Memory B cell (primary cell): ENCODE measurements at regions not wholly inside any gene's neighbourhood (a gene's known extent, or its start where the extent isn't known, plus 50 kb on each side); places are given as distances from the start of the nearest gene placed in this dataset.

Experiments used
- ATAC-seq: fragments of 150-1000 bp; cut with Tn5 transposase; 2 replicates; pipeline ENCODE4 v1.10.0; 2021; ENCODE audit warnings: low read depth, mild to moderate bottlenecking, moderate library complexity
- DNase-seq, 2 donors: peaks; one replicate each; pipeline ENCODE4 v3.0.0; 2022; ENCODE audit warnings: low spot score in 2 of 2
- H3K27ac Mint-ChIP-seq: one replicate; pipeline ENCODE4 v1.8.0; 2022; ENCODE audit warnings: mild to moderate bottlenecking, moderate library complexity, mixed read lengths
- H3K27me3 Mint-ChIP-seq: one replicate; pipeline ENCODE4 v1.8.0; 2022; ENCODE audit warnings: mixed read lengths
- H3K36me3 Mint-ChIP-seq: one replicate; pipeline ENCODE4 v1.8.0; 2022; ENCODE audit warnings: mild to moderate bottlenecking, mixed read lengths
- H3K4me1 Mint-ChIP-seq: one replicate; pipeline ENCODE4 v1.8.0; 2022; ENCODE audit warnings: mixed read lengths
- H3K4me3 Mint-ChIP-seq: one replicate; pipeline ENCODE4 v1.8.0; 2022; ENCODE audit warnings: mild to moderate bottlenecking, moderate library complexity, mixed read lengths
- H3K9me3 Mint-ChIP-seq: one replicate; pipeline ENCODE4 v1.8.0; 2022; ENCODE audit warnings: mixed read lengths

DNA sequence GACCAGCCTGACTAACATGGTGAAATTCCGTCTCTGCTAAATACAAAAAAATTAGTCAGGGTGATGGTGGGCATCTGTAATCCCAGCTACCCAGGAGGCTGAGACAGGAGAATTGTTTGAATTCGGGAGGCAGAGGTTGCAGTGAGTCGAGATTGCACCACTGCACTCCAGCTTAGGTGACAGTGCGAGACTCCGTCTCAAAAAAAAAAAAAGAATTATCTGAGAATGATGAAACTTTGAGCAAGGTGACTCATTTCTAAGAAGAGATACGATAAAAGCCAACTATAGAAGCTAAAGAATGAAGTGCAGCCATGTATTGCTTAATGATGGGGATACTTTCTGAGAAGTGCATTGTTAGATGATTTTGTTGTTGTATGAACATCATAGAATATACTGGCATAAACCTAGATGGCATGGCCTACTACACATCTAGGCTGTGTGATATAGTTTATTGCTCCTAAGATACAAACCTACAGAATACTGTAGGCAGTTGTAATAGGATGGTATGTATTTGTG lies 64.7 kb downstream of the SNRPE start:
- Mint-ChIP-seq H3K27me3 (peaks cover 7% of the 10 kb centered on the region), H3K4me1 (no peaks in the 10 kb centered on the region), H3K36me3 (no peaks in the 10 kb centered on the region), H3K27ac (no peak overlapping the region), H3K4me3 (no peak overlapping the region), H3K9me3 (no peaks in the 10 kb centered on the region)
- no peak for ATAC-seq
- no peak for DNase-seq

GRCh38 chr1:203929741-203930309 lies 68.4 kb downstream of the SNRPE start:
- H3K27ac Mint-ChIP-seq = no peak overlapping the region
- H3K9me3 Mint-ChIP-seq = no peaks in the 10 kb centered on the region
- no peaks in the 10 kb centered on the region for H3K36me3 Mint-ChIP-seq
- H3K4me1 Mint-ChIP-seq = no peaks in the 10 kb centered on the region
- ATAC-seq = no peak
- peaks cover 11% of the 10 kb centered on the region for H3K27me3 Mint-ChIP-seq
- no peak for DNase-seq
- H3K4me3 Mint-ChIP-seq = no peak overlapping the region

DNA sequence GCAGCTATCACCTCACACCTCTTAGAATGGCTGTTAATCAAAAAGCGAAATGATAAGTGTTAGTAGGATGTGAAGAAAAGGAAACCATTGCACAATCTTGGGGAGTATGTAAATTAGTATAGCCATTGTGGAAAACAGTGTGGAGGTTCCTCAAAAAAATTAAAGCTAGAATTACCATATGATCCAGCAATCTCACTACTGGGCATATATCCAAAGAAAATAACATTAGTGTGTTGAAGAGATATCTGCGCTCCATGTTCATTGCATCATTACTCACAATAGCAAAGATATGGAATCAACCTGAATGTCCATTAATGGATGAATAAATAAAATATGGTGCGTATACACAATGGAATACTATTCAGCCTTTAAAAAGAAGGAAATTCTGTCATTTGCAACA lies 68.9 kb downstream of the SNRPE start:
- Mint-ChIP-seq H3K36me3 (no peaks in the 10 kb centered on the region), H3K9me3 (no peaks in the 10 kb centered on the region), H3K27ac (no peak overlapping the region), H3K27me3 (peaks cover 11% of the 10 kb centered on the region), H3K4me1 (peaks cover 1% of the 10 kb centered on the region), H3K4me3 (no peak overlapping the region)
- ATAC-seq (no peak), DNase-seq (no peak)

- no peak overlapping the region for H3K4me3 Mint-ChIP-seq
- no peaks in the 10 kb centered on the region for H3K9me3 Mint-ChIP-seq
- H3K27ac Mint-ChIP-seq = no peak overlapping the region
- peaks cover 11% of the 10 kb centered on the region for H3K27me3 Mint-ChIP-seq
- ATAC-seq (no peak), DNase-seq (no peak)
- no peaks in the 10 kb centered on the region for H3K36me3 Mint-ChIP-seq
- peaks cover 2% of the 10 kb centered on the region for H3K4me1 Mint-ChIP-seq
Measured at GRCh38 chr1:203931953-203932352, 70.6 kb downstream of the SNRPE start.

- Mint-ChIP-seq H3K4me3 (no peak overlapping the region), H3K4me1 (peaks cover 2% of the 10 kb centered on the region), H3K9me3 (no peaks in the 10 kb centered on the region), H3K36me3 (no peaks in the 10 kb centered on the region), H3K27me3 (peaks cover 11% of the 10 kb centered on the region), H3K27ac (no peak overlapping the region)
- DNase-seq (no peak), ATAC-seq (no peak)
Measured at GRCh38 chr1:203932556-203932955, 71.2 kb downstream of the SNRPE start.

DNA sequence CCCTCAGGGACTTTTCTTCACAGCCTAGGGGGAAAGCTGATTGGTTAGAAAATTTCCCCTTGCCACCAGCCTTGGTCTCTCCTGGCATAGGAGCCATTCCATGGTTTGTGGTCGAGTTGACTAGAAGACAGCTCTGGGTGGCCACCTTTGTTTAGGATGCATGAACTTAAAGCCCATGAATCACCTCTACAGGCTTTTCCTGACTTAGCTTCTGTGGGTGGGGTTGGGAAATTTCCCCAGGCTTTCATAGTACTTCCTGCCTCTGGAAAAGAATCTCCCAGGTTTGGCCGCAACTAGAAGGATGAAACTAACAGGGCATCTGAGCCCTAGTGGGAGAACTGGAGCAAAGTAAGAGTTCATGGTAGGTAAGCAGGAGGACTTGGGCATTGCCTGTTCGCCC lies 72.6 kb downstream of the SNRPE start:
- H3K4me1 Mint-ChIP-seq = peaks cover 6% of the 10 kb centered on the region
- no peaks in the 10 kb centered on the region for H3K36me3 Mint-ChIP-seq
- H3K27me3 Mint-ChIP-seq = peaks cover 14% of the 10 kb centered on the region
- ATAC-seq = no peak
- no peak for DNase-seq
- no peak overlapping the region for H3K27ac Mint-ChIP-seq
- no peak overlapping the region for H3K4me3 Mint-ChIP-seq
- no peaks in the 10 kb centered on the region for H3K9me3 Mint-ChIP-seq

GRCh38 chr1:203934651-203935050 lies 73.3 kb downstream of the SNRPE start:
- H3K36me3 Mint-ChIP-seq = no peaks in the 10 kb centered on the region
- H3K27ac Mint-ChIP-seq = no peak overlapping the region
- H3K4me1 Mint-ChIP-seq = peaks cover 6% of the 10 kb centered on the region
- ATAC-seq (no peak), DNase-seq (no peak)
- no peaks in the 10 kb centered on the region for H3K9me3 Mint-ChIP-seq
- H3K27me3 Mint-ChIP-seq = peaks cover 14% of the 10 kb centered on the region
- no peak overlapping the region for H3K4me3 Mint-ChIP-seq

DNA sequence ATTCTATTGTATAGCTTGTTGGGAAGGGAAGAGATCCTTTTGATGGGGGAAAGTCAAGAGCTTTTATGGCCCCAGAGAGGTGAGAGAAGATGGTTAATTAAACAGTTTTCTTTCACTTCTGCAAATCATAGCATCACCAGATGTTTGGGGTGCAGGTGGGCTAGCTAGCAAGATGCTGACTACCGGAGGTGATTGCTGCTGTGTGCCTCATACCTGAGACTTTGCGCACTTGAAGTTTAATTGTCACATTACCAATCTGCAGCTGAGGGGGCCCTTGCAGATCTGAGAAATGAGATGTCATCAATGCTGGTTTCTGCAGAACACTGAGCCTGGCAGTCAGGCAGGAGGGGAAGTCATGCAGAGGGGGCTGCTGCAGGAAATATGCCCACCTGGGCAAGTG lies 73.9 kb downstream of the SNRPE start:
- H3K9me3 Mint-ChIP-seq = no peaks in the 10 kb centered on the region
- DNase-seq (no peak), ATAC-seq (peak; percentile 57)
- peaks cover 12% of the 10 kb centered on the region for H3K27me3 Mint-ChIP-seq
- no peaks in the 10 kb centered on the region for H3K36me3 Mint-ChIP-seq
- H3K4me3 Mint-ChIP-seq = no peak overlapping the region
- H3K4me1 Mint-ChIP-seq = peaks cover 6% of the 10 kb centered on the region
- no peak overlapping the region for H3K27ac Mint-ChIP-seq

- H3K4me1 Mint-ChIP-seq = peaks cover 6% of the 10 kb centered on the region
- H3K4me3 Mint-ChIP-seq = no peak overlapping the region
- DNase-seq (no peak), ATAC-seq (no peak)
- H3K9me3 Mint-ChIP-seq = no peaks in the 10 kb centered on the region
- peaks cover 14% of the 10 kb centered on the region for H3K27me3 Mint-ChIP-seq
- no peaks in the 10 kb centered on the region for H3K36me3 Mint-ChIP-seq
- no peak overlapping the region for H3K27ac Mint-ChIP-seq
Measured at GRCh38 chr1:203937678-203938330, 76.4 kb downstream of the SNRPE start.

DNA sequence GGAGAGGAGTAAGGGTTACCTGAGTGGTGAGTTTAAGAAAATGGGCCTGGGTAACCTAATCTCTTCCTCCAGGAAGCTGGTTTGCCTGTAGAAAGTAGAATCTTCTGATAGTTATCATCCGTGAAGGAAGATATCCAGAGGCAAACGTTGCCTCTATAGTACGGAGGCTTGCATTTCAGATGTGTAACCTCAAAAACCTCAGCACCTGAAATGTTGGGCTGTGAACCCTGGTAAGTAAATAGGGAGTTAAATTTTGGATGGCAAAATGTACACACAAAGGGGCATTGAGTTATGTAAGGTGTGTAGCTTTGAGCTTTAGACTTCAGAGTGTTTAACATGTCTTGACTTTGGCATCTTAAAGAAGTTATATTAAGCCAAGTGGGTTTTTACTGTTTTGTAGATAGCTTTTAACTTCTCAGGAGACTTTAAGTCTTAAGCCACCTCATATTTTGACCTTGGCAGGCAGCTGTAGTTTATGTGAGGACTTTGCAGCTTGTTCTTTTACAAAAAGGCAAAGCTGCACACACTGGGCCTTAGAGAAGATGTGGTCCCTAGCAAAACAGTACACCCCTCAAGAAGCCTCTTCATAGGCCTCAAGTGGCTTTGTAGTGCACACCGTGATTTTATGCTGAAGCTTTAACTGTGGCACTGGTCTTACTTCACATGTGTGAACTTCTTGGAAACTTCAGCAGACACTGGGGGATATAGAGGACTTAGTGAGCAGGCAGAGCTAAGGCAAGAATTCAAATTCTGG lies 83.4 kb downstream of the SNRPE start:
- H3K4me3 Mint-ChIP-seq = no peak overlapping the region
- H3K27me3 Mint-ChIP-seq = peaks cover 9% of the 10 kb centered on the region
- ATAC-seq (no peak), DNase-seq (no peak)
- no peaks in the 10 kb centered on the region for H3K4me1 Mint-ChIP-seq
- H3K27ac Mint-ChIP-seq = no peak overlapping the region
- no peaks in the 10 kb centered on the region for H3K36me3 Mint-ChIP-seq
- no peaks in the 10 kb centered on the region for H3K9me3 Mint-ChIP-seq

GRCh38 chr1:203954293-203954692 lies 92.9 kb downstream of the SNRPE start:
- H3K36me3 Mint-ChIP-seq = peaks cover 10% of the 10 kb centered on the region
- ATAC-seq = no peak
- no peak overlapping the region for H3K27ac Mint-ChIP-seq
- no peak for DNase-seq
- no peak overlapping the region for H3K4me3 Mint-ChIP-seq
- H3K27me3 Mint-ChIP-seq = peaks cover 13% of the 10 kb centered on the region
- H3K4me1 Mint-ChIP-seq = no peaks in the 10 kb centered on the region
- H3K9me3 Mint-ChIP-seq = peaks cover 14% of the 10 kb centered on the region

DNA sequence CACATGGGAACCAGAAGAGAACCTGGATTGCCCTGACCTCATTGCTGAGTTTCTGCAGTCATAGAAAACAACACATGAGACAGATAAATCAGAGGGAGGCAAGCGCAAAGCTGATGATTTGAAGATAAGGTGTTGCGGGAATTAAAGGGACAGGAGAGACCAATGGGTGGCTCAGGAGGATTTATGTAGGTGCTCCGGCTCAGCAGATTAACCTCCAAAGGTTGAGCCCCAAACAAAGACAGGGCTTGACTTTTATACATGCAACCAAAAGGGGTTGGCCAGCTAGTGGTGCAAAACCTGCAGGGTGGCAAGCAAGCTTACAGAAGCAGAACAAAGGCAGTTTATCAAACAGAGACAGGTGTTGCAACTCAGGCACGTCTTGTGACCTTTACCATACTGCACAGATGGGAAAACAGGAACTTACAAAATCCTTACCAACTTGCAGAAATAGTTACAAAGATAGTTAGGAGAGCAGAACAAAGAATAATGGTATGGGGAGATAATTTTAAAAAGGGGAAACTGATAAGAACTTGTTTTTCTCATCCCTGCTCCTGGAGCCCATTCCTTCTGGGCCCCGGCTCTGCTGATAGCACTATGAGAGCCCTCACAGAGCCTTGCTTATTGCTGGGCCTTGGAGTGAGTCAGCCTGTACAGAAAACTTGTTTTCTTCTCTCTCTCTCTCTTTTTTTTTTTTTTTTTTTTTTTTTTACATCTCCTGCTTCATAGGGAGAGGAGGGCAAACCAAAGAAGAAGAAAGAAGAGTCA lies 93.6 kb downstream of the SNRPE start:
- ATAC-seq = no peak
- peaks cover 10% of the 10 kb centered on the region for H3K36me3 Mint-ChIP-seq
- no peak overlapping the region for H3K4me3 Mint-ChIP-seq
- H3K9me3 Mint-ChIP-seq = peaks cover 14% of the 10 kb centered on the region
- DNase-seq = no peak
- H3K4me1 Mint-ChIP-seq = no peaks in the 10 kb centered on the region
- peaks cover 13% of the 10 kb centered on the region for H3K27me3 Mint-ChIP-seq
- H3K27ac Mint-ChIP-seq = no peak overlapping the region

DNA sequence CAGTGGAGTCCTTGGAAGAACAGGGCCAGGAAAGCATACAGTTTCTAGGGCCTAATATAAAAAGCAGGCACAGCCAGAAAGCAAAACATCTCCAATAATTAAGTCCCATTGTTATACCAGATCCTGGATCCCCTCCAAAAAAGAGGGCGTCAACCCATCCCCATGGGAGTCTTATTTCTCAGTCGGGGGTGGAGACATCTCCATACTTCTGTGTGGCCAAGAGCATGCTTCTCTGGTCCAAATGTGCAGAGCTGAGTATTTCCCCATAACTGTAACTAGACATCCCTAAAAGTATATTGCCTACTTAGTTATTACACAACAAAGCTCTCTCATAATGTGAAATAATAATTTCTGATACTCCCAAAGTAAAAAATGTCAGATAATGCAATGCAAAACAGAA lies 104.2 kb upstream of the SOX13 start:
- ATAC-seq = no peak
- H3K27ac Mint-ChIP-seq = no peak overlapping the region

DNA sequence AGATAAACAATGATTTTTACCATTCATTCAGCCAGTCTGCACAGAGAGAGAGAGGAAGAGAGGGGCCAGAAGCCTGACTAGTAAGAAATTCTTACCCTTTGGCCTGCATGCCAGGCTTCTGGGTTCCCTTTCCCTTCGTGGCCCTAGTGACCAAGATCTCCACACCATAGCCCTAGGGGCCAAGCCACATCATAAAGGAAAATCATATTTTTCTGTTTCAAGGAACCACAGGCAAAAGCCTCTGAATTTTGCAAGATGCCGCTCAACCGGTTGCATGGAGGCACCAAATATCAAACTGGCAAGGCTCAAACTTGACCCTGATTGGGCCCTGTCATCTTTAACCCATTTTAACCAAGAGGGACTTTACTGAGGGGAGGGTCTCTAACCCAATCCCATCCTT lies 103.1 kb upstream of the SOX13 start:
- ATAC-seq (no peak), DNase-seq (no peak)
- no peak overlapping the region for H3K4me3 Mint-ChIP-seq
- no peaks in the 10 kb centered on the region for H3K36me3 Mint-ChIP-seq
- no peak overlapping the region for H3K27ac Mint-ChIP-seq
- peaks cover 2% of the 10 kb centered on the region for H3K27me3 Mint-ChIP-seq
- H3K9me3 Mint-ChIP-seq = peaks cover 11% of the 10 kb centered on the region
- H3K4me1 Mint-ChIP-seq = no peaks in the 10 kb centered on the region

More for the DNA sequence above, 104.2 kb upstream of the SOX13 start:
- H3K27me3 Mint-ChIP-seq = peaks cover 2% of the 10 kb centered on the region
- H3K36me3 Mint-ChIP-seq = no peaks in the 10 kb centered on the region
- no peaks in the 10 kb centered on the region for H3K4me1 Mint-ChIP-seq
- no peak for DNase-seq
- no peak overlapping the region for H3K4me3 Mint-ChIP-seq
- H3K9me3 Mint-ChIP-seq = peaks cover 11% of the 10 kb centered on the region
